NCI-H524 treated with DMSO at 0.1 percent for 48 hours (cell line): ENCODE measurements at regions not wholly inside any gene's neighbourhood (a gene's known extent, or its start where the extent isn't known, plus 50 kb on each side); places are given as distances from the start of the nearest gene placed in this dataset.

ENCODE experiments used
- DNase-seq: peaks from one replicate; lab custom pipeline; 2025; lab: John Stamatoyannopoulos, UW

DNA sequence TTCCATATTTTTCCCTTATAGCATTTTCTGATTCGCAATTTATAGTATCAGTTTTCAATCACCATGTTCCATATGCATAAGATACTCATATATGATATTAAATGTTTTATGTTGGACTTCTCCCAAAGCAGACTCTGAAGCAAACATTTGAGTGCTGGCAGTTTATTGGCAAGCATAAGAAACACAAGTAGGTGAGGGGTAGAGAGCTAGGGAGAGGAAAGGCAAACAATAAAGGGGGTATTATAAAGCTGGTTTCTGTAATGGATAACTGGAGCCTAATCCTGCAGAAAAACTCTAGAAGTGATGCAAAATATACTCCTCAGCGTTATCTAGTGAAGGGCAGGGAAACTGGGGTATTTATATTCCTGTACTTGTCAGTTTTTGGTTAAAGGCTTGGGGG, 491.5 kb upstream of the TGFBR2 start:
- DNase-seq, result no peak

DNA sequence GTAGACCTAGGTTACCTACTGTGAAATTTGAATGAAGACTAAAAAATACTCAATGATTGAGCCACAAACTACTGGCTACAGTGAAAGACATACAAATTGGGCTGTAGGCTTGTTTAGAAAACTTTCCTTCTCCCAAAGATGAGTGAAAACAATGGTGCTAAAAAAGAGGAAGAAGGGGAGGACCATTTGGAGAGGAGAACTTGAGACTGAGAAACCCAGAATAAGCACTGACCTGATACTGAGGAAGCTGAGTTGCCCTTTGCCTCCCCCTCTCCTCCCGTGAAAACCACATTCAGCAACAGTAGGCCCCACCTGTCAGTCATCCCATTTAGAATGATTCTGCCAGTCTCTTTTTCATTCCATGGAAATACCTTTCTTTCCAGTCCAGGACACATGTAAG, 484.0 kb upstream of the TGFBR2 start:
- DNase-seq, result no peak

DNA sequence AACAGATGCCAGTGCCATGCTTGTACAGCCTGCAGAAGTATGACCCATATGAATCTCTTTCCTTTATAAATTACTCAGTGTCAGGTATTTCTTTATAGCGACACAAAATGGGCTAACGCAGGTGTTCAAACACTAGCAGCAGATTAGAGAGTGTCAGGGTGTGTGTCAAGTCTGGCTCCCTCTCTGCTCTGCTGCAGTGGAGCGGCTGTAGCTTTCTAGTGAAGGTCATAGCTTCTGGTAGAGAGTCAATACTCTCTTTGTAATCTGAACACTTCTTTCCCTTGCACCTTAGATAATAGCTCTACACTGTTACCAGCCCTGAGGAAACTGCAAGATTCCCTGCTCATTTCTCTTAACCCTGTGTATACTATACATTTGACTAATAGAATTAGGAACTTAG, 483.2 kb upstream of the TGFBR2 start:
- no peak for DNase-seq

DNA sequence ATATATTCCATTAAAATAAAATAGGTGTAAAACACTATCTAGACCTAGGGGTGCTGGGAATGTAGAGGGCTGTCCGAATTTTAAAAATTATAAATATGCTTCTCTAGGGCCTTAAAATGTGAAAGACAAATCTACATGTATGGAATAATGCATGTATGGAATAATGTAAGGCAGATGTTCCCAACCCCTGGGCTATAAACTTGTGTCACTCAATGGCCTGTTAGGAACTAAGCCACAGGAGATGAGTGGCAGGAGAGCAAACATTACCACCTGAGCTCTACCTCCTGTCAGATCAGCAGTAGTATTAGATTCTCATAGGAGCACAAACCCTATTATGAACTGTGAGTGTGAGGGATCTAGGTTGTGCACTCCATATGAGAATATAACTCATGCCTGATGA, 482.6 kb upstream of the TGFBR2 start:
- no peak for DNase-seq

DNA sequence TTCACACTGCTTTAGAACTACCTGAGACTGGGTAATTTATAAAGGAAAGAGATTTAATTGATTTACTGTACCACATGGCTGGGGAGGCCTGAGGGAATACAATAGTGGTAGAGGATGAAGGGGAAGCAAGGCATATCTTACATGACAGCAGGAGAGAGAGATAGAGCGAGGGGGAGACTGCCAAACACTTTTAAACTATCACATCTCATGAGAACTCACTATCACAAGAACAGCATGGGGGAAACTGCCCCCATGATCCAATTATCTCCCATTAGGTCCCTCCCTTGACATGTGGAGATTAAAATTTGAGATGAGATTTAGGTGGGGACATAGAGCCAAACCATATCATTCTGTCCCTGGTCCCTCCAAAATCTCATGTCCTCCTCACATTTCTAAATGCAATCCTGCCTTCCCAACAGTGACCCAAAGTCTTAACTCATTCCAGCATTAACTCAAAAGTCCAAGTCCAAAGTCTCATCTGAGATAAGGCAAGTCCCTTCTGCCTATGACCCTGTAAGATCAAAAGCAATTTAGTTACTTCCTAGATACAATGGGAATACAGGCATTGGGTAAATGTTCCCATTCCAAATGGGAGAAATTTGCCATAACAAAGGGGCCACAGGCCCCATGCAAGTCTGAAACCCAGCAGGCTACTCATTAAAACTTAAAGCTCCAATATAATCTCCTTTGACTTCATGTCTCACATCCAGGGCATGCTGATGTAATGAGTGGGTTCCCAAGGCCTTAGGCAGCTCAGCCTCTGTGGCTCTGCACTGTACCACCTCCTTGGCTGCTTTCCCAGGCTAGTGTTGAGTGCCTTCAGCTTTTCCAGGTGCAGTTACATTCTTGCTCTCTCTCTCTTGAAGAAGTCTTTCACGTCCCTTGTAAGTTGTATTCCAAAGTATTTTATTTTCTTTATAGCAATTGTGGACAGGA, 481.7 kb upstream of the TGFBR2 start:
- no peak for DNase-seq

DNA sequence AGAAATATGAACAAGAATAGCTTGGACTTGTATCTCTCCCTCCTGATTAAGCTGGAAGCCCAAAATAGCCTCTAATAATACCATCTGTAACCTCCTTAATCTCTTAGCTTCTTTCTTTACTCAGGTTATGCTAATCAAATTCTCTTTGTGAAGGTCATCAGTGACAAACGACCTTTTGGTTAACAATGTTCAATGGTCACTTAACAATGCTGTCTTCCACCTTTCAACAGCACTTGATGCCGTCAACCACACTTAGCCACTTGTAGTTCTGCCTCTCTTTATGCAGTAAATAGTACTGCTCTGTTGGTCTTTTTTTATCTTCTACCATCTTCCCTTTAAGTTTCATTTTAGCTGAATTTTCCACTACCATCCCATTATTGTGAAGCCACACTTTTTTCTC, 476.6 kb upstream of the TGFBR2 start:
- no peak for DNase-seq

DNA sequence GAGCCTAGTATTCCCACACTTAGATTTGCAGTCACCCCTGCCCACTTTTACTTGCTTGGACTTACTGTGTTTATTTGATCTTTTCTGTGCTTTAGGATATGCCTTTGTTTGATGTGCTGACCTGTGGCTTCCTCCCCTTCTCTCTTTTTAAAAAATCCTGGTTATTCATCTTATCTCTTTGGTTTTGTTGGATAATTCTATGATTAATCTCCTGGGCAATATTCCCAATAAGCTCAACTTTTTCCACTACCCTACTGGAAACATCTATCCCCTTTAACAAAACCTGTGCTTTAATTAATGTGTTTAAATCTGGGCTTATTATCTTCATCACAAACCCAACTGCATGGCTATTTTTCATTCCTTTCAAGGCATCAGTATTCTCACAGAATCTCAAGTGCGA, 476.0 kb upstream of the TGFBR2 start:
- DNase-seq, result no peak

DNA sequence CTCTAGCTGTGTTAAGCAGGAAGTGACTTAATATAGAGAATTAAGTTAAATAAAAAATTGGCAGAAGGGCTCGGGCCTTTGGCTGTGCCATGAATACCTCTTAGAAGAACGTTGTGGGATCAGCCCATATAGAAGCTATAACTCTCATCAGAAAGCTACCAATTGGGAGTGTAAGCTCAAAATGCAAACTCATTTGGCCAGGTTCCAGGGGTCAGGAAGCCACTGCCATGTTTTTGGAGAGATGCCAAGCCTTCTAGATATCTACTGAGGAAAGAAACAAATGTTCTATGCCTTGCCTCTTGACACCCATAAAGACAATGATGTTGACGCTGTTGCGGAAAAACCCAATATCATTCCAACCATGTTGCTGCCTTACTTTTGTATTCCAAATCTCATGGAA, 475.2 kb upstream of the TGFBR2 start:
- no peak for DNase-seq

DNA sequence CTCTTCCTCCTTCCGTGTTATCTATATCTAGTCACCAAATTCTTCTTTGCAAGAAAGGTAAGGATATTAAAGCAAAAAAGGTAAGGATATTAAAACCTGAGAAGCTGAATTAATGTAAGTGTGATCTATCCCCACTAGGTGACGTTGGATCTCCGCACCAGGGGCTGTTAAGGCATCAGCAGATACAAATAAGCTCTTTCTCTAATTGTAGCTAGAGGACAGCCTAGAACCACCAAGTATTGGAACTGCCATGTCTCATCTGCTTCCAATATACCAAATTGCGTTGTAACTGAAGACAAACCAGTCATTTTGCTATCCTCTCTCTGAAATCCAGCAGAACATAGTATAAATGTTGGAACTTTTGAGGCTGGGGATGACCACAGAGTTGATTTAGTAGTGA, 471.2 kb upstream of the TGFBR2 start:
- DNase-seq, result no peak

DNA sequence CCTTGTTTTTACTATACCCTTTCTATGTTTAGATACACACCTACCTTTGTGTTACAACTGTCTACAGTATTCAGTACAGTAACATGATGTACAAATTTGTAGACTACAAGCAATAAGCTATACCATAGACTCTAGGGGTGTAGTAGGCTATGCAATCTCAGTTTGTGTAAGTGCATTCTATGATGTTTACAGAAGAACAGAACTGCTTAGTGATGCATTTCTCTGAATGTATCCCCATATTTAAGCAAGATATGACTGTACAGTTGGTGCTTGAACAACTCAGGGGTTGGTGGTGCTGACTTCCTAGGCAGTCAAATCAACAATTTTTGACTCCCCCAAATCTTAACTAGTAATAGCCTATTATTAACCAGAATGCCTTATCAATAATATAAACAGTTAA, 467.1 kb upstream of the TGFBR2 start:
- DNase-seq, result no peak

DNA sequence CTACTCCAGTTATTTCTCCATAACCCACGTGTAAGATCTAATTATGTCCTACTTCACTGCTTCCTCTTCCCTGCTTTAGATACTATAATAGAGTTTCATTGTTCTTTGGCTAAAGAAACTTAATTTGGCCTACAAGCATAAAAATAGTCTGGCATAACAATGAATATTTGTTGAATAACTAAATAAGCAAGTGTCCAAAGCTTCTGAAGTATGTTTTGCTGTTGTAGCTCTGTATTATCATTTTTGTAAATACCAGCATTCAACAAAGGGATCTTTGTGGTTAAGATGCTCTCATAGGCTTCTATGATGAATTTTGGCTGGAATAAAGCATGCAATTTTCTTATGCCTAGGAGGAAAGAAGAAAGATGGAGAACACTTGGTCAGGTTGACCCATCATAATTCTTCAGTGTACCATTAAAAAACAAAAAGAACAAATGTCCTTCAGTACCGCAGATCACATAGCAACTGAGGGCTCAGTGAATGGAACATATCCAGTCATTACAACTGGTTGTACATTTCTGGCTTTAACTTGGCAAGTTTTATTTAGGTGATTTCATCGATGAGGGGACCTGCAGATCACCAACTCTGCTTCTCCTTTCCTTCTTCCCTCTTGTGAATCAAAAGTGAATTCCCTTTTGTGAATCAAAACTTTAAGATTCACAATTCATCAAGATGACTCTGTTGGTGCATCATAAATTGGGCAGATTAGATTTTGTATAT, 465.9 kb upstream of the TGFBR2 start:
- DNase-seq, result no peak

DNA sequence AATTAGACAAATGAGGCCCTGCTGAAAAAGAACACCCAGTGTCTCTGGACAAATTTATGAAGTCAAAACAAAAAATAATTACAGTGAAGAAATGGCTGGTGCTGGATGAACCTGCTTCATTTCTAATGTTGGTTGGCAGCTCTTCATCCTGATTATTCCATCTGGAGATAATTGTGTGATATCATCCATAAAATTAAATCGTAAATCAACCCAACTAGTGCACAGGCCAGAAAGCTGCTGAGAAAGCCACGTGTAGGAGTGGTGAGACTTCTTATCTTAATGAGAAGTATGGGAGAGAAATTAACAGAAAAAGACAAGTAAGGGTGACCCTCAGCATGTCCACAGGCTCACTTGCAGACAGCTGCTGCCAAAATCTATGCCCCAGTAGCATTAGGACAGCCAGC, 465.2 kb upstream of the TGFBR2 start:
- no peak for DNase-seq

DNA sequence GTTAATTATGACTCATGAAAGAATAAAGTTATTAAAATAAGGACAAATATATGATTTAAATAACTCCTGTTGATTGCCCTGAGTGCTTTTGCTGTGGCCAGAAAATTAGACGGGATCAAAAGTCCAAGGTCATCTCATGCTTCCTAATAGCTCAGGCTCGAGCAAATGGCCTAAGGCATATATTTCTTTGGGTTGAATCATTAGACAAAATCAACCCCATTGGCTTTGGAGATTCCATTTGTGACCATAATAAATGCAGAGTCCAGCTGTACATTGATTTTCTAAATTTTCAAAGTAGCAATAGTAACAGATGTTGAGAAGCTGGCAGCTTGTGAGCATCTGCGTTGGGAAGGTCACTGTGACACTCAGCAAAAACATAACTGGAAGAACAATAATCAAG, 464.5 kb upstream of the TGFBR2 start:
- DNase-seq, result peak; percentile 5

DNA sequence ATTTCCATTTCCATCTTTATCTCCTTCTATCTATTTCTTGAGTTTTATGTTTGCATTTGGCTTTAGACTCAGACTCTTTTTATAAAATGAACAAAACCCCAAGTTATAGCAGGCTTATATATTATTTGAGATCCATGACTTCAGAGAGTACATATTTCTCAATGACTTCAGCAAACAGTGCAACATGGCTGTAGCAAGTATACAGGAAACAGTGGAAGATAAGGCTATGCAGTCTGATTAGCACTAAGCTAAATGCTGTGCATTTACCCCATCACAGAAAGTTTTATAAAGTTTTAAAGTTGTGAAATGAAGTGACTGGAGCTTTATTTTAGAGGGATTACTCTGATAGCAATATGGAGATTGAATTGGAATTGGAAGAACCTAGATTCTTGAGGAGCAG, 463.5 kb upstream of the TGFBR2 start:
- DNase-seq, result no peak

DNA sequence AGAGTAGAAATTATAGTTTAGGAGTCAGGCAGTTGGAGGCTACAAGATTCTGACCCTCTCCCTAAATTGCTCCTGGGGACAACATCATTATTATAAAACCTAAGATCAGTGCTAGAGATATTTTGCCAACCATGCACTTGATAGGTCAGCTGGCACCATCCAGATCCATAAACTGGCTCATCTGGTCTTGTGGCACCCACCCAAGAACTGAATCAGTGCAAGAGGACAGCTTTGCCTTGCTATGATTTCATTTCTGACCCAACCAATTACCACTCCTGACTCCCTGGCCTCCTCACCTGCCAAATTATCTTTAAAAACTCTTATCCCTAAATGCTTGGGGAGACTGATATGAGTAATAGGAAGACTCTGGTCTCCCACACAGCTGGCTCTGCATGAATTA, 461.1 kb upstream of the TGFBR2 start:
- DNase-seq, result no peak

DNA sequence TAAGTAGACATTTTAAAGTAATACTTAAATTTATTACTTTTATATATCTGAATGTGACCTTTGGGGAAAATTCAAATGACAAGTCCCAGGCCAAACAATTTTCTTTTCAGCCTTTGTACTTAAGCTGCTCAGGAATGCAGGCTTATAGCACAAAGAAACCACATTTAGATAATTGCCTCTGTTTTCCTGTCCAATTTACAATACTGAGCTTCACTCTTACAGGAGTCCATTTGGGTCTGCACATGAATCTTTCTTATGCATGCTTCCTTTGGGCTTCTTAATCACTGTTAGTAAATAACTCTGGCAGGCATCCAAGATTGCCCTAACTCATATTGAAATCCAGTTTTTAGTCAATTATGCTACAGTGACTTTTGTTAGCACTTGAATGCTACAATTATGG, 459.4 kb upstream of the TGFBR2 start:
- no peak for DNase-seq

DNA sequence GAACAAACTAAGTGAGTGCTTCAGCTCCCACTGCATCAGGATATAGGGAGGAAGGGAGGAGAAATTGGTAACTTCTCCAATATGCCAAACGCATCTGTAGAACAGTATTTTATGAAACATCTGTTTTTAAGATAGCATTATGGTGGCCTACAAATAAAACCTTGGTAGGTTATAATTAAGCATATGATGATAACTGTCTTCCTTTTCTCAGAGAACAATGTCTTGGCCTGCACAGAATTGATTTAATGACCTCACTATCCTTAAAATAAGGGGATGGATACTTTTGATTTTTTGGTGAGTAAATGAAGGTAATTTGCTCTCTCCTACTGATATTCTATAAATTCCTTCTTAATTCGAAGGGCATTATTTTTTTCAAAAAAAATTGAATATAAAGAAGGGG, 451.5 kb upstream of the TGFBR2 start:
- DNase-seq, result no peak

DNA sequence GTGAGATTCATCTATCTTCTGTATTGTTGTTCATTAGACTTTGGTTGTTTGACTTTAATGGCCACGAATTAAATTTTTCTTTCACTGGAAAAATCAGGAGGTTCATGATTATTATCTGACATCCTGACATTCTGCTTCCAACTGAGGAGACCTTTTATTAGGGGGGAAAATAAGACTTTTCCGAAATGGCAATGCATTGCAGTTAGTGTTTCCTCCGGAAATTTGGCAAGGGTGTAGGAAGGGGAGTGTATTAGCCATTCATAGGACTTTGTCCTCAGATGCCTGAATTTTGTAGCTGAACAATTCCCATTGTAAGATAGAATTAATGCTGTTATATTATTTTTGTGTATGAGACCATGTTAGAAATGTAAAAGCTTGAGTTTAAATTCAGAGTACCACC, 450.6 kb upstream of the TGFBR2 start:
- DNase-seq, result no peak

DNA sequence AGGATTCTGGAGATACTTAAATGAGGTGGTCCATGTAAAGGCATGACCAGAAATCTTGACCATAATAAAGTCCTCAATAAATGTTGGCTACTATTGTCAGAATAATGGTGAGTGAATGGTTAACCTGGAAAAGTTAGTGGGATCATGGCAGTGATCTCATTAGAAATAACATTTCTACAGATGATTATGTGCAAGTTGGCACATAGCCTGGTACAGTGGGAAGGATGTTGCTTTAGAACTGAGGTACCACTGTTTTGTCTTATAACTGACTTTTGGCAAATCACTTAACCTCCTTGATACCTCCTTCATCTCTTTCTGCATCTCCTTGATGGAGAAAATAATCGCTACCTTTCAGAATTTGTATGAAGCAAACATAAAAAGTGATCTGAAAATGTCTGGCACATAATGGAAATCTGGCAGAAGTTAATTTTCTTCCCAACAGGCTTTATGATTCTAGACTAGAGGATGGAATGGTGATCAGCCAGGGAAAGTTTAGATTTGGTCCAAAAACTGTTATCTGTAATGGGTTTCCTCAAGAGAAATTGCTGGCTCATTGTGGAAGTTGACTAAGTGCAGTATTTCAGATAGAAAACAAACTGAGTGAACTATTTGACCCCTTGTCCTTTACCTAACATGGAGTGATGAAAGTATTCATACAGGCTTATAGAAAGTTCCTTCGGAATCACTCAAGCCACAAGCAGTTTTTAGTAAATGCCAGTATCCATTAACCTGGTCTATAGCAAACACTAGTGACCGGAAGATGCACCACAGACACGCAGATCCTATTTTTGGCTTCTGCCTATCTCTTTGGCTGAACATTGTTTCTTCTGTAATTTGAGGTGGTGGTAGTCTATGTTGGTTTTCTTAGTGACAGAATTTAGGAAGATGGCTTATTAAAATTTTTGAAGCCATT, 449.6 kb upstream of the TGFBR2 start:
- DNase-seq, result no peak

DNA sequence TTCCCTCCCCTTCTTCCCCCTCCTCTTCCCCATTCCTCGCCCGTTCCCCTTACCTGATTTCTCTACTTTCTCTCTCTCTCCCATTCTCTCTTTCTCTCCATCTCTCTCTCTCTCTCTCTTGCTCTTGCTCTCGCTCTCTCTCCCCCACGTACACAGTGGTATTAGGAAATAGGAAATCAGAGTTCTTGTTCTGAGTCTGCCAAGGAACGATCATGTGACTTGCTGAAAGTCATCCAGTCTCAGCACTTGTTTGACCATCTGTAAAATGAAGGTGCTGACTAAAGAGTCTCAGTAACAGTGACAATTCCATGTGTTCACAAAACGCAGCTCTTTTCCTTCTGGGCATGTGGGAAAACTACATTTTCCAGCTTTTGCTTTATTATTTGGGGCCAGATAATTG, 445.0 kb upstream of the TGFBR2 start:
- DNase-seq, result no peak

DNA sequence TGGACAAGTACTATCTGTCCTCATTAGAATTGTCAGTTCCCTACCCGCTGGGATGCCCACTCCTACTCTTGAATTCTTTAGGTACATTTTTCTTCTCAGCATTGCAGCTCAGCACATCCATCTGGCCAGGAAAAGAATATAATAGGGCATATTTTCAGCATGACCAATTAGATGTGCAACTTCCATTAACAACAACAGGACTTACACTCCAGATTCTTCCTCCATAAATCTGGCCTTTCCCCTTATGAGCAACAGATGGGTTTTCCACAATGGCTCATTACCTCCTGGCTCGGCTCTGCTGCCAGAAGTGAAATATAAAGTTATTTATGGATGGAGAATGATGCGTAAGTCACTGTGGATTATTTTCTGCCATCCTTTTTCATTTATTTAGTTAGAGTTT, 443.8 kb upstream of the TGFBR2 start:
- no peak for DNase-seq

DNA sequence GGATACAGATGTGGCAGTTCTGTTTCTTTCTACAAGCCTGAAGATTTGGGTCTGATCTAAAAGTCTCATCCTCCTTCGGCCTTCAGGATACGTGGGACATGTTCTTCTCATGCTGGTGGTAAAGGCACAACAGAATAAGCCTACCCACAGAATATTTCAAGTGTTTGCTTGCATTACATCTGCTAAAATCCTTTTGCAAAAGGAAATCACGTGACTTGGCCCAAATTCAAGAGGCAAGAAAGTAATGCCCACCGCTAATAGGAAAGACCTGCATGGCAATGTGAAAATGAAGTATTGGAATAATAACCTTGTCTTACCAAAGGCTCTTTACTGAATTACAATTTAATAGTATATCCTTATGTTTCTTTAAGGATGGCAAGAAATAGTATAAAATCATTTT, 439.9 kb upstream of the TGFBR2 start:
- DNase-seq, result no peak
